Activated CD8-positive, alpha-beta T cell treated with anti-CD3 and anti-CD28 coated beads for 36 hours (primary cell): ENCODE measurements at regions not wholly inside any gene's neighbourhood (a gene's known extent, or its start where the extent isn't known, plus 50 kb on each side); places are given as distances from the start of the nearest gene placed in this dataset.
A peak's percentile ranks its signal among the peaks of the same experiment; 100 is the strongest.

Experiments used
- ATAC-seq: fragments of 200-7000 bp; cut with Tn5 transposase; one replicate; pipeline ENCODE4 v1.10.0; 2021; ENCODE audit warnings: mild to moderate bottlenecking, moderate library complexity
- CTCF ChIA-PET: fragments of 350-600 bp; sonication (Branson Sonifier 250); formaldehyde crosslinking; loops from one replicate; lab custom pipeline; 2021; ENCODE audit warnings: antibody characterized with exemption; lab: Charles Lee
- POLR2A ChIA-PET: fragments of 350-600 bp; sonication (Branson Sonifier 250); formaldehyde crosslinking; loops from one replicate; lab custom pipeline; 2021; ENCODE audit warnings: antibody characterized with exemption; lab: Charles Lee
- DNase-seq: peaks from one replicate; pipeline ENCODE4 v3.0.0-alpha.2; 2020
- H3K27ac Mint-ChIP-seq: one replicate; pipeline ENCODE4 v1.8.0; 2021; ENCODE audit warnings: mild to moderate bottlenecking, mixed read lengths
- H3K27me3 Mint-ChIP-seq: one replicate; pipeline ENCODE4 v1.8.0; 2021; ENCODE audit warnings: mixed read lengths
- H3K36me3 Mint-ChIP-seq: one replicate; pipeline ENCODE4 v1.8.0; 2021; ENCODE audit warnings: low read depth, mixed read lengths
- H3K4me1 Mint-ChIP-seq: one replicate; pipeline ENCODE4 v1.8.0; 2021; ENCODE audit warnings: low read depth, mixed read lengths
- H3K4me3 Mint-ChIP-seq: one replicate; pipeline ENCODE4 v1.8.0; 2021; ENCODE audit warnings: mild to moderate bottlenecking, moderate library complexity, mixed read lengths
- H3K9me3 Mint-ChIP-seq: one replicate; pipeline ENCODE4 v1.8.0; 2021; ENCODE audit warnings: mixed read lengths
- intact Hi-C: fragments of 100-400 bp; cut with micrococcal nuclease; formaldehyde crosslinking; loops from one replicate; pipeline ENCODE4 v1.10.0; 2022
- TF ChIP-seq, protein P1 (sequence below): fragments of 200-600 bp; IDR thresholded peaks from one replicate; pipeline ENCODE4 v1.8.0; 2022; ENCODE audit warnings: antibody characterized with exemption, mild to moderate bottlenecking

DNA sequence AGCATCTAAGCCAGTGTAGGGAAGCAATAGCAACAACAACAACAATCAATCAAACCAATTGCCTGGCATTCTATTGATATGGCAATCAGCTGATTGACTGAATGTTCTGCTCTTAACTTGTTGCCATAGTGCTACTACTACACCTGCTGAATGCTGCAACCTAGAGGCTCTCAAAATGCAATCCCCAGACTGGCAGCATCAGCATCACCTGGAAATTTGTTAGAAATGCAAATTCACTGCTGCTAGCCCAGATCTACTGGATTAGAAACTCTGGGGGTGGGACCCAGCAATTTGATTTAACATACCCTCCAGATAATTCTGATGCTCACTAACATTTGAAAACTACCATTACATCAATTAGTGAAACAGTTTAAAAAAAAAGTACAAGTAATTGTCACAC lies 363.6 kb downstream of the SNAPC1 start:
- H3K27me3 Mint-ChIP-seq: peaks cover 34% of the 10 kb centered on the region

DNA sequence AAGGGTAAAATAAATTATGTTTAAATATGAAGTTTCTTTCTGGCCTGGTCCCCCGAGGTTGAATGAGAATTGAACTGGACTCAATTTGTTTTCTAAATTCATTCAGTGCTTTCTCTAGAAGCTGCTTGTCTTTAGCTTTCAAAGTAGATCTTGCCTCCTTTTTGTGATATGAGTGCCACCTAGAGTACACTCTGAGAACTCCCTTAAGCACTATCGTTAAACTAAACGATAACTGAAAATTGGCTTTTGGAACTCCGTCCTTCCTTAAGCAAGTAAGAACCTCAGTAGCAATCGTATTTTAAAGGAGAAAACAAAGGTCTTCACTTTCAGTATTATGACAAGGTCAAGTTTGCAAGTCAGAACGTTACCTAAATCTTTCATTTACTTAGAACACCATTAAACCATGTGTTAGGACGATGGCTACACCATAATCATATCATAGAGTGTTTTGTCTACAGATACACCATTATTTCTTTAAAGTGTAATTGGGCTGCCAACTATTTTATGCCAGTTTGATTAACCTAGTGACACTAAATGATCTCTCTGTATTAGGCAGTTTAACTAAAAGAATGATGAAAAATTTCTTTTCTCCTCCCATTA lies 364.8 kb downstream of the SNAPC1 start:
- TF ChIP-seq, protein P1, sequence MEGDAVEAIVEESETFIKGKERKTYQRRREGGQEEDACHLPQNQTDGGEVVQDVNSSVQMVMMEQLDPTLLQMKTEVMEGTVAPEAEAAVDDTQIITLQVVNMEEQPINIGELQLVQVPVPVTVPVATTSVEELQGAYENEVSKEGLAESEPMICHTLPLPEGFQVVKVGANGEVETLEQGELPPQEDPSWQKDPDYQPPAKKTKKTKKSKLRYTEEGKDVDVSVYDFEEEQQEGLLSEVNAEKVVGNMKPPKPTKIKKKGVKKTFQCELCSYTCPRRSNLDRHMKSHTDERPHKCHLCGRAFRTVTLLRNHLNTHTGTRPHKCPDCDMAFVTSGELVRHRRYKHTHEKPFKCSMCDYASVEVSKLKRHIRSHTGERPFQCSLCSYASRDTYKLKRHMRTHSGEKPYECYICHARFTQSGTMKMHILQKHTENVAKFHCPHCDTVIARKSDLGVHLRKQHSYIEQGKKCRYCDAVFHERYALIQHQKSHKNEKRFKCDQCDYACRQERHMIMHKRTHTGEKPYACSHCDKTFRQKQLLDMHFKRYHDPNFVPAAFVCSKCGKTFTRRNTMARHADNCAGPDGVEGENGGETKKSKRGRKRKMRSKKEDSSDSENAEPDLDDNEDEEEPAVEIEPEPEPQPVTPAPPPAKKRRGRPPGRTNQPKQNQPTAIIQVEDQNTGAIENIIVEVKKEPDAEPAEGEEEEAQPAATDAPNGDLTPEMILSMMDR: peak; percentile 87
- H3K27ac Mint-ChIP-seq: no peak overlapping the region
- no peaks in the 10 kb centered on the region for H3K4me1 Mint-ChIP-seq
- ATAC-seq: peak; percentile 75
- H3K27me3 Mint-ChIP-seq: peaks cover 30% of the 10 kb centered on the region
- CTCF ChIA-PET: interaction anchor here (0.6 to 6.1 kb wide), 50 partner anchors 10 to 864 kb away, joined by 3 to 77 read pairs (median 4); no protein-coding TSS in a partner anchor
- no peaks in the 10 kb centered on the region for H3K36me3 Mint-ChIP-seq
- POLR2A ChIA-PET: interaction anchor here (0.7 kb wide), 1 partner anchor 10 kb away, joined by 3 read pairs; no protein-coding TSS in a partner anchor
- intact Hi-C loops: loop anchor here (2.0 to 10.0 kb wide), 4 partner anchors 202 to 852 kb away; no protein-coding TSS in a partner anchor
- no peaks in the 10 kb centered on the region for H3K9me3 Mint-ChIP-seq
- DNase-seq: no peak
- no peak overlapping the region for H3K4me3 Mint-ChIP-seq

More for the DNA sequence above, 363.6 kb downstream of the SNAPC1 start:
- DNase-seq: no peak
- ChIA-PET POLR2A (no interaction called here), CTCF (interaction anchor here (0.6 to 6.1 kb wide), 35 partner anchors 9 to 360 kb away, joined by 3 to 77 read pairs (median 5); no protein-coding TSS in a partner anchor)
- intact Hi-C loops: loop anchor here (2.0 to 10.0 kb wide), 4 partner anchors 201 to 851 kb away; no protein-coding TSS in a partner anchor
- Mint-ChIP-seq H3K36me3 (no peaks in the 10 kb centered on the region), H3K27ac (no peak overlapping the region), H3K9me3 (no peaks in the 10 kb centered on the region), H3K4me1 (no peaks in the 10 kb centered on the region), H3K4me3 (no peak overlapping the region)
- no peak for ATAC-seq
- TF ChIP-seq, protein P1: no peak

DNA sequence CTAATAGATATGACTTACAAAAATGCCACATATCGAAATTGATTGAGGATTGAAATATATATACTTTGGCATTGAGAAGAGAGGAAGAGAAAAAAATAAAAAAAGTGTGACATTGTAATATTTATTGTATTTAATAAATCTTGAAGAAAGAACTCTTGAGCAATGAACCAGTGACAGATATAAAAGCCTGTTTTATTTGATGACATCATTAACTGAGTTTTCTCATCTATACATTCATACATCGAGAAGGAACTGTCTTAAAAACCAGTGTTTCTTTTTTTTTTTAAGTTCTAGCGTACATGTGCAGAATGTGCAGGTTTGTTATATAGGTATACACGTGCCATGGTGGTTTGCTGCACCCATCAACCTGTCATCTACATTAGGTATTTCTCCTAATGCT lies 368.2 kb downstream of the SNAPC1 start:
- DNase-seq (no peak), ATAC-seq (no peak)
- Mint-ChIP-seq H3K4me1 (no peaks in the 10 kb centered on the region), H3K36me3 (no peaks in the 10 kb centered on the region), H3K27ac (no peak overlapping the region), H3K27me3 (peaks cover 36% of the 10 kb centered on the region), H3K4me3 (no peak overlapping the region), H3K9me3 (no peaks in the 10 kb centered on the region)
- TF ChIP-seq, protein P1: no peak
- CTCF ChIA-PET: no interaction called here
- POLR2A ChIA-PET: no interaction called here
- intact Hi-C loops: no loop called here

DNA sequence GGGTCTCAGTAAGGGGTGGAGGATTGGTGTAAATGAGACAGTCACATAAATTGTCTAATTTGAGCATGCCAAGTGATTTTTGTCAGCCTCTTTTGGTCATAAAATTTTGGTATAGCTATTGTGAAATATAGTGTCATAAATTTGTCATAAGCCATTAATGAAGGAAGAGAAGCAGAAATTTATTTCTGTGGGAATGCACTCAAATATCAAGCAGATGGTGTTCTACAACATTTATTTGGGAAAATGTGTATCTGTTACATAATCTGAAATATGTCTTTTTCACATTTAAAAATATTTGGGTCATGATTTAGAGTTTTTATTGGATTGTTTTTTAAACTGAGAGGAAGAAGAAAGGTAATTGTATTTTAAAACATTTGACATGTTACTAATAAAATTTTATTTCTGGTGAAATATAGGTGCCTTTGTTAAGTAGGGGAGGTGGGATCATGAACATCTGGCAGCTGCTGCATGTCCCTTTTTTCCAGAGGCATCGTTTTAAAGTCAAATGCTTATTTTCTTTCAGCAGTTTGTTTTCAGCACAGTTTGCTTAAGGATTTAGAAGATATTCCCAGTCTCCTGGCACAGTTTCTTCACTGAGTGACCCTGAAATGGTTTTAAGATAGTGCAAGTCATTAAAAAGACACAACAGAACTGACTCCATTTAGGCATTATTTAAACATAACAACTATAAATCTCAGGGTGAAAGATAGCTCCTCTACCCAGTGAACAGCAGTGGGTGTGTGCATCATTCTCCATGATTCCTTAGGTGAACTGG lies 371.7 kb downstream of the SNAPC1 start:
- Mint-ChIP-seq H3K9me3 (no peaks in the 10 kb centered on the region), H3K4me1 (no peaks in the 10 kb centered on the region), H3K27ac (no peak overlapping the region), H3K36me3 (no peaks in the 10 kb centered on the region), H3K27me3 (peaks cover 26% of the 10 kb centered on the region), H3K4me3 (no peak overlapping the region)
- TF ChIP-seq, protein P1: no peak
- DNase-seq (no peak), ATAC-seq (no peak)
- CTCF ChIA-PET: interaction anchor here (1.3 kb wide), 1 partner anchor 298 kb away, joined by 4 read pairs; no protein-coding TSS in a partner anchor
- POLR2A ChIA-PET: no interaction called here
- intact Hi-C loops: no loop called here

DNA sequence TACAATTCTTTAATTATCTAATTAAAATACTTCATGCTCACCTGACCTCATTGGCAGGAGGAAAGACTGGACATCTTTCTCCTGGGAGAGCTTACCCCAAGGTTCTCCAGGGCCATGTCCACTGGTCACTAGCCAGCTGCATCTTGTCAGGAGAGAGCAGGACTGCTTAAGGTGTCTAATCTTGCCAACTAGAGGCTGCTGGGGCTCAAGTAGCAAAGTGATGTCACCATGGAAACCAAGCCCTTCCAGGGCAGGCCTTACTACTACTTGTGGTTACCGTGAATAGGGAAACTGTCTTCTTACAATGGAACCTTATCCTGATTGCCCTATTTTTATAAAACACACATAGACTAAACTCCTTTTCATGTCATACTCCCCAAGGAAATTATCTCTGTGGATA lies 376.4 kb downstream of the SNAPC1 start:
- CTCF ChIA-PET: interaction anchor here (1.7 kb wide), 1 partner anchor 12 kb away, joined by 9 read pairs; no protein-coding TSS in a partner anchor
- Mint-ChIP-seq H3K36me3 (no peaks in the 10 kb centered on the region), H3K27me3 (peaks cover 20% of the 10 kb centered on the region), H3K27ac (no peak overlapping the region), H3K4me3 (no peak overlapping the region), H3K4me1 (no peaks in the 10 kb centered on the region), H3K9me3 (no peaks in the 10 kb centered on the region)
- ATAC-seq (no peak), DNase-seq (no peak)
- POLR2A ChIA-PET: no interaction called here
- intact Hi-C loops: no loop called here
- TF ChIP-seq, protein P1: no peak
